ENCODE measurements at regions not wholly inside any gene's neighbourhood (a gene's known extent, or its start where the extent isn't known, plus 50 kb on each side); places are given as distances from the start of the nearest gene placed in this dataset.

DNA sequence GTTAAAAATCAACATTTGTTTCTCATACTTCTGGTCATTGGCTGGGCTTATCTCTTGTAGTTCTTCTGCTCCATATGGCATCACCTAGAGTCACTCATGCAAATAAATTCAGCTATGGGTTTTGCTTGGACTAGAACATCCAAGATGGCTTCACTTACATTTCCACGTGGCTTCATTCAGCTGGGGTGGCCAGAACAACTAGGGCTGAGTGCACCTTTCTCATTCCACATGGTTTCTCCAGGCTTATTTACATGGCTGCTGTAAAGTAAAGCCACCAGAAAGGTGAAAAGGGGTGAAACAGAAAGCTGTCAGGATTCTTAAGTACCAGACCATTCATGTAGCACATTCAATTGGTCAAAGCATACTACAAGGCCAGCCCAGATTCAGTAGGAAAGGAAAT, 151.1 kb upstream of the BMP2 start:
- TF ChIP-seq, protein P1, sequence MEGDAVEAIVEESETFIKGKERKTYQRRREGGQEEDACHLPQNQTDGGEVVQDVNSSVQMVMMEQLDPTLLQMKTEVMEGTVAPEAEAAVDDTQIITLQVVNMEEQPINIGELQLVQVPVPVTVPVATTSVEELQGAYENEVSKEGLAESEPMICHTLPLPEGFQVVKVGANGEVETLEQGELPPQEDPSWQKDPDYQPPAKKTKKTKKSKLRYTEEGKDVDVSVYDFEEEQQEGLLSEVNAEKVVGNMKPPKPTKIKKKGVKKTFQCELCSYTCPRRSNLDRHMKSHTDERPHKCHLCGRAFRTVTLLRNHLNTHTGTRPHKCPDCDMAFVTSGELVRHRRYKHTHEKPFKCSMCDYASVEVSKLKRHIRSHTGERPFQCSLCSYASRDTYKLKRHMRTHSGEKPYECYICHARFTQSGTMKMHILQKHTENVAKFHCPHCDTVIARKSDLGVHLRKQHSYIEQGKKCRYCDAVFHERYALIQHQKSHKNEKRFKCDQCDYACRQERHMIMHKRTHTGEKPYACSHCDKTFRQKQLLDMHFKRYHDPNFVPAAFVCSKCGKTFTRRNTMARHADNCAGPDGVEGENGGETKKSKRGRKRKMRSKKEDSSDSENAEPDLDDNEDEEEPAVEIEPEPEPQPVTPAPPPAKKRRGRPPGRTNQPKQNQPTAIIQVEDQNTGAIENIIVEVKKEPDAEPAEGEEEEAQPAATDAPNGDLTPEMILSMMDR (IDR thresholded peaks at IDR 0.05): no peak
- TF ChIP-seq POLR2A (IDR thresholded peaks at IDR 0.05): no peak
- no peak for TF ChIP-seq EP300 (IDR thresholded peaks at IDR 0.05)
- TF ChIP-seq POLR2AphosphoS5 (IDR thresholded peaks at IDR 0.05): no peak

Data from suprapubic skin (tissue), 4 donors.